Omental fat pad (tissue), 3 donors: ENCODE measurements at regions not wholly inside any gene's neighbourhood (a gene's known extent, or its start where the extent isn't known, plus 50 kb on each side); places are given as distances from the start of the nearest gene placed in this dataset.

ENCODE experiments used
- ATAC-seq: fragments of 150-250 bp; one replicate; pipeline ENCODE4 v1.9.1; 2016; ENCODE audit warnings: mild to moderate bottlenecking, moderate library complexity; ENCODE audit not compliant: low FRiP score
- DNase-seq: peaks from one replicate; pipeline ENCODE4 v3.0.0-alpha.2; 2019; ENCODE audit warnings: low spot score
- CTCF ChIP-seq, 3 donors: fragments of 450-650 bp; IDR thresholded peaks; one replicate each; pipeline ENCODE4 v1.5.1; 2016 to 2017; ENCODE audit warnings: antibody characterized with exemption in 3 of 3, mild to moderate bottlenecking in 3 of 3, moderate library complexity in 2 of 3

GRCh38 chr22:22386602-22387385, 121.7 kb downstream of the ZNF280B start:
- DNase-seq (no peak), ATAC-seq (no peak)
- TF ChIP-seq CTCF (IDR thresholded peaks at IDR 0.05): no peak

GRCh38 chr22:22387386-22387736, 121.2 kb downstream of the ZNF280B start:
- ATAC-seq: no peak

GRCh38 chr22:22388090-22388489, 120.5 kb downstream of the ZNF280B start:
- ATAC-seq (no peak), DNase-seq (no peak)
- TF ChIP-seq CTCF (IDR thresholded peaks at IDR 0.05): no peak

More at GRCh38 chr22:22387386-22387736, 121.2 kb downstream of the ZNF280B start:
- DNase-seq: no peak
- TF ChIP-seq CTCF (IDR thresholded peaks at IDR 0.05): no peak

- ATAC-seq (no peak), DNase-seq (no peak)
- TF ChIP-seq CTCF (IDR thresholded peaks at IDR 0.05): no peak
Observed at GRCh38 chr22:22388494-22388893, 120.0 kb downstream of the ZNF280B start.

- no peak for TF ChIP-seq CTCF (IDR thresholded peaks at IDR 0.05)
- DNase-seq (no peak), ATAC-seq (no peak)
Observed at GRCh38 chr22:22389467-22389866, 119.1 kb downstream of the ZNF280B start.

- DNase-seq (no peak), ATAC-seq (no peak)
- no peak for TF ChIP-seq CTCF (IDR thresholded peaks at IDR 0.05)
Observed at GRCh38 chr22:22390989-22391388, 117.6 kb downstream of the ZNF280B start.

- no peak for ATAC-seq
- TF ChIP-seq CTCF (IDR thresholded peaks at IDR 0.05): no peak
- no peak for DNase-seq
Observed at GRCh38 chr22:22391543-22391942, 117.0 kb downstream of the ZNF280B start.
